ENCODE measurements at regions not wholly inside any gene's neighbourhood (a gene's known extent, or its start where the extent isn't known, plus 50 kb on each side); places are given as distances from the start of the nearest gene placed in this dataset.
A peak's percentile ranks its signal among the peaks of the same experiment; 100 is the strongest.

DNA sequence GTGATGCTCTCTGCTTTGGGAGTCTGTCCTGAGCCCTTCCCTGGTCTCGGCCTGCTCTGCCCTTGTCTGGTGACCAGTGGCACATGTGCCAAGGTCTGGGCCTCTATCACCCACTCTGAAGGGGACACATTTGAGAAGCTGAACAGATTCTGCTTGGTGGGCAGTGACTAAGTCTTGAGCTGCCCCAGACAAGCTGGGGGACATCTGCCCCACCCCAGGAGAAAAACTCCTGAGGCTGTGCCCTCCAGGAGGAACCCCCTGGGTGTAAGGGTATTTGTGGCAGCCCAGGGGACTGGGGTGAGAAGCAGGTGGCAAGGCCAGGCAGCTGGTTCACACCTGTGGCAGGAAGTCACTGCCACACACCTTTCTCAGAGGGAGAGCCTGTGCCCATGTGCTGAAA, 342.1 kb downstream of the DYSF start:
- H3K4me3 Mint-ChIP-seq, result peak overlapping the region in 1 of 4 donors; percentile 17
- H3K4me1 Mint-ChIP-seq, result no peaks in the 10 kb centered on the region
- no peaks in the 10 kb centered on the region for H3K36me3 Mint-ChIP-seq
- H3K27ac Mint-ChIP-seq, result no peak overlapping the region
- H3K9me3 Mint-ChIP-seq, result peaks cover 0 to 2% (median 0%) of the 10 kb centered on the region in 3 donors
- peaks cover 5% of the 10 kb centered on the region for H3K27me3 Mint-ChIP-seq

DNA sequence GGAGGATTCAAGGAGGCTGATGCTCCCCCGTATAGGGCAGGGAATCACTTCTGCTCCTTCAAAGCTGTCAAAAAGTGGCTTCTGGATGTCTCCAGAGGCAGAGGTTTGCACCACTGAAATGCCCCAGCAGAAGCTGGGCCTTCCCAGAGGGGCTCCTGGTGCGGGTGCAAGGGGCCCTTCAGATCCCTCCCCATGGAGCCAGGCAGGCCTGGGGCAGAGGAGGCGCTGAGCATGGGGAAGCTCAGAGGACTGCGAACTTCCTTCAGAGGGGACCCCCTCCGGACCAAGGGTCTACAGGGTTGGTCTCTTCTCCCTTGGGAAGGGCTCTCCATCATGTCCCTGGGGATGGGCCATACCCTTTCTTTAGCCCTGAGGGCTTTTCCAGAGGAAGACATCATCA, 341.2 kb downstream of the DYSF start:
- no peak overlapping the region for H3K27ac Mint-ChIP-seq
- no peak overlapping the region for H3K4me3 Mint-ChIP-seq
- no peaks in the 10 kb centered on the region for H3K36me3 Mint-ChIP-seq
- peaks cover 0 to 2% (median 0%) of the 10 kb centered on the region in 3 donors for H3K9me3 Mint-ChIP-seq
- peaks cover 2% of the 10 kb centered on the region for H3K27me3 Mint-ChIP-seq
- no peaks in the 10 kb centered on the region for H3K4me1 Mint-ChIP-seq

DNA sequence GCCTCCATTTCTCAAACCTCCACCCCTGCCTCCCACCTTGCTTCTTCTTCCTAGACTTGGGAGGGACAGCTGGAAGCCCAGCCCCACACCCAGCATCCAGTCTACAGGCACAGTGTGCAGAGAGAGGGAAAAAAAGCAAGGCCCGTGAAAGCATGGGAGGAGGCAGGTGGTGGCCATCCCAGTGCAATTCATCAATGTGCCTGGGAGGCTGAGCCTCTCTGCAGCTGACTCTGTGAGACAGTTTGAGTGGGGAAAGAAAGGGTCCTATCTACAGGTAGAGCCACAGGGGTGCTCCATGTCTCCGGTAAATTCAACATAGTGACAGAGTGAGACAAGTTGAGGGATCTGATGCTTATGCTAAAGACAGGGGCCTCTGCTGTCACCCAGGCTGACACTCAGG, 340.6 kb downstream of the DYSF start:
- no peaks in the 10 kb centered on the region for H3K4me1 Mint-ChIP-seq
- H3K9me3 Mint-ChIP-seq, result no peaks in the 10 kb centered on the region
- H3K27ac Mint-ChIP-seq, result no peak overlapping the region
- no peaks in the 10 kb centered on the region for H3K27me3 Mint-ChIP-seq
- H3K36me3 Mint-ChIP-seq, result no peaks in the 10 kb centered on the region
- no peak overlapping the region for H3K4me3 Mint-ChIP-seq

DNA sequence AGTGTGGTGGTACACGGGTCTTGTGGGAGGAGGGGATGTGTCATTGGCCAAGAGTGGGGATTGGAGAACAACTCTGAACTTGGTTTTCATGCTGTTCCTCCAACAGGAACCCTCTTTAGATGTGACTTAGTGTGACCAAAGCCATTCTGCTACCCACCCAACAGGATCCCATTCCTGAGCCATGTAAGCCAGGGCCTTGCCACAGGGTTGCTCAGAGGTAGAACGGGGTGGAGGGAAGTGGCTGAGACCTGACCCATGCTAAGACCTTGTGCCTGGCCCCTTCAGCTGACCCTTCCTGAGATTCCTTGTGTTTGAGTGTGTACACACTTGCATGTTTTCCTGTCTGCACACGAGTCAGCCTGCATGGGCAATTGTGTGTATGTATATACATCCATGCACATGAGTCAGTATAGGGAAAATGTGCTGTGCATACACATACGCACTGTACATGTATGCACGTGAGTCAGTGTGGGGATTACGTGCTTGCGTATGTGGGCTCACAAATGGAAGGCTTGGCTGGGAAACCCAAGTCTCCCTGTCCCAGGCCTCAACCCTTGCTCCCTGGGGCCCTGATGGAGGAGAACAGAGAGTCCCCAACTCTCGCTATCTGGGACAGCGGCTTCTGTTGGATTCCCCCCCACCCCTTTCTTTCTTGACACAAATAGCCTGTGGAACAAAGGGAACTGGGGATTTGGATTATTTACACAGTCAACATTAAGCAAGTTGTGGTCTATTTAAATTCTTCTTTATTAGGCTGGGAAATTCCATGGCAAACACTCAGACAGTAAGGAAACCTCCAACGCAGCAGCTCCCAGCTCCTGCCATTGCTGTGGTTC, 339.8 kb downstream of the DYSF start:
- Mint-ChIP-seq H3K36me3 (no peaks in the 10 kb centered on the region), H3K4me1 (no peaks in the 10 kb centered on the region), H3K27me3 (no peaks in the 10 kb centered on the region), H3K4me3 (no peak overlapping the region), H3K27ac (no peak overlapping the region), H3K9me3 (no peaks in the 10 kb centered on the region)

DNA sequence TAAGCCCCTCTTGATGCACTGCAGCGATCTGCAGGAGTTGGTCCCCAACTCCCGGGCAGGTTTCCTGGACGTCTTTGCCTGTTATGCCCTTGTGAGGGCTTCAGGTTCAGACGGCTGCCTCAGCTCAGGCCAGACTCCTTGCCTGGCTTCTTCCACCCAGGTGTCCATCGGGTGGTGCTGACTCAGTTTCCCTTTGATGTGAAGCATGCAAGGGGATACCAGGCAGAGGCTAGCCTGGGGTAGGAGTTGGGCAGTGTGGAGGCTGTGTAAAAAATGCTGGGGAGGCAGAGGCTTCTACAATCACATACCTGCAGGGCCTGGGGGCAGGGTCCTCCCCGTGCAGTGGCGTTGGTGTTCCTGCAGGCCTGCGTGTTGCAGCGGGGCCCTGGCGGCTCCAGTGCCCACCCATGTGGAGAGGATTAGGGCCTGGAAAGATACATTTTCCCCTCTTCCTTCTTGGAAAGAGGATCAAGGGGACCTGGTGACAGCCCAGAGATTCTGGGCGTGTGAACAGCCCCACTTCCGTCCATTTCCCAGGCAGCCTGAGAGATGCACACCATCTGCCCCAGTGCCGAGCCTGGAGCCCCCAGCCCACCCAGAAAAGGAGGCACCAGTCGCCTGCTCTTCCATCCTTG, 338.3 kb downstream of the DYSF start:
- H3K36me3 Mint-ChIP-seq, result no peaks in the 10 kb centered on the region
- no peaks in the 10 kb centered on the region for H3K9me3 Mint-ChIP-seq
- no peak overlapping the region for H3K27ac Mint-ChIP-seq
- no peaks in the 10 kb centered on the region for H3K27me3 Mint-ChIP-seq
- no peak overlapping the region for H3K4me3 Mint-ChIP-seq
- H3K4me1 Mint-ChIP-seq, result no peaks in the 10 kb centered on the region

DNA sequence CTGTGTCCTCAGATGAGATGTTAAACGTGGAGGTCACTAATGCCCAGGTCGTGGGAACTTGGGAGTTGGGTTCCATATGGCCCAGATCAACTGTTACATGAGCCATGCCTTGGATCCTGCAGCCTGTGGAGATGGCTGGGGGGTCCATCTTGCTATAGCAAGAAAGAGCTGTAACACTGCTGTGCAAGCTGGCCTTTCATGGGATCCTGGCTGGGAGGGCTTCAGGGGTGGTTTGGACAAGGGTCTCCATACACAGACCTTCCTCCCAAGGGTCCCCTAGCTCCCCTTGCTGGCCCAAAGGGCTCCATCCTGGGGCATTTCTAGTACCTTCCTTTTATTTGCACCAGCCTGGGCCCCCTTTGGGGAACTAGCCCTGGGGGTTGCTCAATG, 337.7 kb downstream of the DYSF start:
- Mint-ChIP-seq H3K27me3 (no peaks in the 10 kb centered on the region), H3K4me1 (no peaks in the 10 kb centered on the region), H3K9me3 (no peaks in the 10 kb centered on the region), H3K36me3 (no peaks in the 10 kb centered on the region), H3K27ac (no peak overlapping the region), H3K4me3 (no peak overlapping the region)

DNA sequence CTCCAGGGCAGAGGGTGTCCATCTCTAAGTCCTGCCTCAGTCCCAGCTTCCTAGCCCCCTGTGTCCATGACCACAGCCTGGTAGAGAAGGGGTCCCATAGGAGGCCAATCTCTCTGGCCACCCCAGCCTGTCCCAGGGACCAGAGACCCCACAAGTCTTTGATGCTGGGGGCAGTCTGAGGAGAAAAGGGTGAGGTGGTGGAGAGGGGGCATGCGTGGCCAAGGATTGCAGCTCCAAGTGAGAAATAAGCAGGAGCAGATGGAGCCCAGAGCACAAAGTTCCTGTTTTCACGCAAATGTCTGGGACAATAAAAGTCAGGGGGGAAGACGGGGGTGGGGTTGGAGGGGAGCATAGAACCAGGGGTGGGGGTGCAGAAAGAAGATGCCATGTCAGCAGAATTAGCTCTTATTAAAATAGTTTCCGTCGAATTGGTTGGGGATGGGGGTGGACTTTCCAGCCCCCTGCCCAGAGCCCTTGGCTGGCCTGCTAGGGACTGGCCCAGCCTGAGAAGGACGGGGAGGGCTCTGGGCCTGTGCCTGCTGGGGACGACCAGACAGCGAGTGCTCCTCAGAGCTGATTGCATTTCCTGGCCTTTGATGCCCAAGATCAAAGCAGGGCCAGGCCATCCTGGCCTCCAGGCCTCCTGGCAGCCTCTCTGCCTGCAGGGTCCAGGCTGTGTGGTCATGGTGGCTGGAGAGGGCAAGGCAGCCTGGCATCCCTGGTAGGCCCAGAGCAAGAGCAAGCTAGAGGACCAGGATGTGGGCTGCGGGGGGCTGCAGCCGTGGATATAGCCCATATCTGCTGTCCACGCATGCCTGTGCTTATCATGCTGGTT, 337.1 kb downstream of the DYSF start:
- H3K36me3 Mint-ChIP-seq, result no peaks in the 10 kb centered on the region
- no peaks in the 10 kb centered on the region for H3K9me3 Mint-ChIP-seq
- no peaks in the 10 kb centered on the region for H3K27me3 Mint-ChIP-seq
- no peaks in the 10 kb centered on the region for H3K4me1 Mint-ChIP-seq
- H3K4me3 Mint-ChIP-seq, result no peak overlapping the region
- H3K27ac Mint-ChIP-seq, result no peak overlapping the region

DNA sequence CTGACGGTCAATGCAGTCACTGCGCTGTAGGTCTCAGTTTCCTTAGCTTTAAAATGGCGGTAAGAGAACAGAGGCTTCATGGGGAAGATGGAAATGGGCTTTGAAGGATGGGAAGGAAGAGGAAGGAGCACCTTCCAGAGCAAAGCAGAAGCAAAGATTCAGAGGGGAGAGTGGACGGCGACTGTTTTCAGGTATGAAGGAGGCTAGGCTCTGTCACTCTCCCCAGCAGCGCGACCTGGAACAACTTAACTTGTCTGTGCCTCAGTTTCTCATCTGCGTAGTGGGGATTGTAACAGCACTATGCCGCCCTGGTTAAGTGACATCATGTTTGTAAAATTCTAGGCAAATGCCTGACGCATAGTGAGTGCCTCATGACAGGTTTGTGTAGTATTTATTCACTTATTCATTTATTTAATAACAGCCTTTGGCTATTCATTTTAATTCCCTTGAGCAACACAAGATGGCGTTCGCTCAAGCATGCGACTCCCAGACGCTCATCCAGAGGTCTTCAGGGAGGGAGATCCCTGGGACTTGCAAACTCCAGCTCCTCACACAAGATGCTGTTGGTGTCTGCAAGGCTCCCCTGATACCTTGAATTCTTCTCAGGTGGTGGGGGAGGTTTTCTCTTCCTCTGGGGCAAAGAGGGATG, 336.3 kb downstream of the DYSF start:
- no peak overlapping the region for H3K27ac Mint-ChIP-seq
- H3K27me3 Mint-ChIP-seq, result no peaks in the 10 kb centered on the region
- no peaks in the 10 kb centered on the region for H3K4me1 Mint-ChIP-seq
- no peaks in the 10 kb centered on the region for H3K36me3 Mint-ChIP-seq
- no peaks in the 10 kb centered on the region for H3K9me3 Mint-ChIP-seq
- no peak overlapping the region for H3K4me3 Mint-ChIP-seq

DNA sequence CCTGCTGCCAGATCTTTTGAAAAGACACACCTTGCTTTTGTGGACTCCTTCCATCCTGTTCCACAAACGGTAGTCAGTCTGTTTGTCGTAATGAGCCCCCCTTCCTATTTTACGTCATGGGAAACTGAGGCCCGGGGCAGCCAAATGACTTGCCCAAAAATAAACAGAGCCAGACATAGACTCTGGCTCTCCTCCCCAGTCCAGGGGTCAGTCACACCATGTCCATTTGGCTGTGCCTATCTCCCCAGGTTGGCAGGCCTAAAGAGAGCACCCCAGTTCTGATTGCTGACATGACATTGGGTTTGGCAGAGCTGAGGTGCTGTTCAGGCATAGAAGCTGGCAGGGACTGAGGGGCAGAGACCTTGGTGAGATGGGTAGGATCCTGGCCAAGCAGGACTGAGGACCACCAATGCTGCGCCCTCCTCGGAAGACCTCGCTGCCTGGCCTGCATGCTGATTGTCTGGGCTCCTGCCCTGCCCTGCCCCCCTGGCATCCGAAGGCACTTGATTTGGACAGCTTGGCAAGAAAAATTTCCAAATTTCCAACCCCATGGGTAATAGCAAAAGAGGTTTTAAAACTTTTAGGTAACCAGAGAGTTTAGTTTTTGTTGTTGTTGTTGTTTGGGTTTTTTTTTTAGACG, 335.4 kb downstream of the DYSF start:
- Mint-ChIP-seq H3K9me3 (no peaks in the 10 kb centered on the region), H3K4me1 (no peaks in the 10 kb centered on the region), H3K4me3 (no peak overlapping the region), H3K27me3 (no peaks in the 10 kb centered on the region), H3K27ac (no peak overlapping the region), H3K36me3 (no peaks in the 10 kb centered on the region)

DNA sequence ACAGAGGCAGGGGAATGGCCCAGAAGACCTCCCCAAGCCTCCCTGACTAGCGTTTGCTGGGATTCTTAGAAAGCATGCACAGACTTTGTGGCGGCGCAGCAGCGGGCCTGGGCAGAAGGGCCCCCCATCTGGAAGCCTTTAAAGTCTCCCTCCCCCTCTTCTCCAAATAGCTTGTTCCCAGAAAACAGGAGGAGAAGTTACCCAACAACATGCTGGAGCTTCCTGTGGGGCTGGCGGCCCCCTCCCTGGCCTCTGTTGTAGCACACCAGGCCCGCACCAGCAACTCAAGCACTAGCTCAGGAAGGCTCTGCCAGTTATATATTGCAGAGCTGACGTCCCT, 334.8 kb downstream of the DYSF start:
- Mint-ChIP-seq H3K36me3 (no peaks in the 10 kb centered on the region), H3K27ac (no peak overlapping the region), H3K27me3 (no peaks in the 10 kb centered on the region)

DNA sequence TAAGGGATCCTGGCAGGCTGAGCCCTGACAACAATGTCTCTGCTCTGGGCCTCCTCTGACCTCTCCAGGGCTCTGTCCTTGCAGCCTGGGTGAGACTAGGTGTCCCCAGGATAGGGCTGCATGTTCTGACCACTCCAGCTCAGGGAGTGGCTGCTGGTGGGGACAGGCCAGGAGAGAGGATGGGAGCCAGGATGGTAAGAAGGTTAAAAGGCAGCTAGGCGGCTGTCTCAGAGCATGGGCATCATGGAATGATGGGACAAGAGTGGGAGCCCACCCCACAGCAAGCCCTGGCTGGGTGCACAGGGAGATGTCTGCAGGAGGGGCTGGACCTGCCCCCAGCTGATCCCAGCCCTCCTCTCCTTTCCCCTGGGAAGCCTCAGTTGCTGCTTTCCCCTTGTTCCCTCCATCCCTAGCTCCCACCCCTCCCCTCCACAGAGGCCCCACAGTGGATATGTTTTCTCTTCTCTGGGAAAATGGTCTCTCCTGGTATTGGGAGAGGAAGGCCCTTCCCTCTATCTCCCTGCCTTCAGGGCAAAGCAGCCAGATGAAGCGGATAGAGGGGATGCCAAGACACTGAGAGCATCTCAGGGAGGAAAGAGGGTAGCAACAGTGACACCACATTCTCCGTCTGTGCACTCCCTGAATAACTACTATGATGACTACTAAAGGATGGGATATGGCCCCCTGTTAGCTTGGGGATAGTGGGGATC, 334.3 kb downstream of the DYSF start:
- Mint-ChIP-seq H3K27ac (no peak overlapping the region), H3K9me3 (no peaks in the 10 kb centered on the region), H3K27me3 (no peaks in the 10 kb centered on the region), H3K36me3 (no peaks in the 10 kb centered on the region), H3K4me1 (no peaks in the 10 kb centered on the region), H3K4me3 (no peak overlapping the region)

More for the DNA sequence above, 334.8 kb downstream of the DYSF start:
- no peaks in the 10 kb centered on the region for H3K4me1 Mint-ChIP-seq
- H3K4me3 Mint-ChIP-seq, result no peak overlapping the region
- no peaks in the 10 kb centered on the region for H3K9me3 Mint-ChIP-seq

DNA sequence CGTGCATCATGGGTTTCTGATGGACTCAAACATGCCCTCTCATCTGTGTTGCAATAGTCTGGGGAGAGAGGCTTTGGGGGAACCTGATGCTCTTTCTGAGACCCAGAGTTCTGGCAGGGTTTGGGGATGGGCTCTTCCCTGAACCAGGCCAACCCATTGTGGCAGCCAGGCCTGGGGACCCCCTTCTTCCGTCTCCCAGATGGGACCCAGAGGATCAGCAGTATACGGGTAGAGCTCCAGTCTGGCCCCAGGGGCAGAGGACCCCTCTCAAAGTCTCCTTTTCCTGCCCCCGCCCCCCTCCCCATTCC, 333.7 kb downstream of the DYSF start:
- no peak overlapping the region for H3K4me3 Mint-ChIP-seq
- no peaks in the 10 kb centered on the region for H3K9me3 Mint-ChIP-seq
- no peak overlapping the region for H3K27ac Mint-ChIP-seq
- no peaks in the 10 kb centered on the region for H3K27me3 Mint-ChIP-seq
- no peaks in the 10 kb centered on the region for H3K4me1 Mint-ChIP-seq
- no peaks in the 10 kb centered on the region for H3K36me3 Mint-ChIP-seq

DNA sequence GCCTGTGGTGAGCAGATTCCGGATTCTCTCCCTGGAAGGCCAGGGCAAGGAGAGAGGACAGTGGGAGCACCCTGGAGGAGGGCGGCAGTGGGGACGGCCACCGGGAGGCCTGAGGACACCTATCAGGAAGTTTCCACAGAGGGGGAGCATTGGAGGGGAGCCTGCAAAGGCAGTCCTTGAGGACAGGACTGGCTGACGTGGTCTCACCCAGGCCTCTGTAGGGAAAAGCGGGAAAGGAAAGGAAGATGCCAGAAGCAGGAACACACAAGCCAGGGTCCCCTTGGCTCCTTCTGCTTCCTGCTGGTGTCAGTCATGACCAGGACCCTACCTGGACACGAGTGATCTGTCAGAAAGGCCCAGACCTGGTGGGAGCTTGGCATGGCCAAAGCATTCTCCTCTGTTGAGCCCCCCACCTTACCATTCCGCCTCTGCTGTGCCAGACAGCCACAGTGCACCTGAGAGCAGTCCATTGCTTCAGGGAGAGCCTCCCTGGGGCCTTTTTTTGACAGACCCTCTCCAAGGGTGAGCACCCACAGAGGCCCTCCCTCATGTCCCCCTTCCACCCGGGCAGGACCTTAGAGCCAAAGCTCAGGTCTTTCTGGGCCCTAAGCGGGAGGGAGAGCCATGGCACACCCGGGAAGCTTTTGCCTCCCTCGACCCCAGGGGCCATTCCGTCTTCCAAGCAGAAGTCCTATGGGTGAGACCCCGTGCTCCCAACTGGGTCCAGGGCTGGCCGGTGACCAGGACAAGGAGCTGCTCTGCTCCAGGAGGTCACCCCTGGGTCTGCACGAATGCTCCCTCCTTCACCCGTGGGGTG, 333.1 kb downstream of the DYSF start:
- no peak overlapping the region for H3K4me3 Mint-ChIP-seq
- no peak overlapping the region for H3K27ac Mint-ChIP-seq
- no peaks in the 10 kb centered on the region for H3K27me3 Mint-ChIP-seq

DNA sequence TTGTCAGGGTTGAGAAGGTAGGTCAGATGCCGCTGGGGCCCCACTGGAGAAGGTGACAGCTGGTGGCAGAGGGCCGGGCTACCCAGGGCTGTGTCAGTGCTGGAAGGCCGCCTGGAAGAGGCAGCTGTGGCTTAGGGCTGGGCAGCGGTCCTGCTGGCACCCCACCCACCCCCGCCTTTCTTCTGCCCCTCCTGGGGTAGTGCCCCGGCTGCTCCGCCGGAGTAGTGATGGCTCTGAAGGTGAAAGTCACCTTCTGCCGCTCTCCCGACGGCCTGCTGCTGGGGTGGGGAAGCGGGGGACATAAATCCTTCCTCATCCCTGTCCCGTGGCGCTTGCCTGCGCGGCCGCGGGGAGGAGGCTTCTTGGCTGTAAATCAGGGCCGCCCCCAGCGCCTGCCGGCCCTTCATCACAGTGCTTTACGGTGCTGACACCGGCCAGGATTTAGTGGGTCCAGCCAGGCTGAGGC, 332.2 kb downstream of the DYSF start:
- Mint-ChIP-seq H3K4me1 (no peaks in the 10 kb centered on the region), H3K27ac (no peak overlapping the region), H3K9me3 (no peaks in the 10 kb centered on the region), H3K4me3 (no peak overlapping the region), H3K27me3 (no peaks in the 10 kb centered on the region), H3K36me3 (no peaks in the 10 kb centered on the region)

More for the DNA sequence above, 333.1 kb downstream of the DYSF start:
- Mint-ChIP-seq H3K36me3 (no peaks in the 10 kb centered on the region), H3K9me3 (no peaks in the 10 kb centered on the region), H3K4me1 (no peaks in the 10 kb centered on the region)
